ENCODE measurements at regions not wholly inside any gene's neighbourhood (a gene's known extent, or its start where the extent isn't known, plus 50 kb on each side); places are given as distances from the start of the nearest gene placed in this dataset.

GRCh38 chr5:33080287-33080686, 360.5 kb upstream of the TARS1 start:
- peaks cover 6% of the 10 kb centered on the region for H3K4me1 ChIP-seq
- H3K4me3 ChIP-seq: no peak overlapping the region
- H3K36me3 ChIP-seq (ENCODE audit: low read depth, missing control alignments): no peaks in the 10 kb centered on the region
- no peaks in the 10 kb centered on the region for H3K27me3 ChIP-seq
- H3K9me3 ChIP-seq: no peaks in the 10 kb centered on the region
- WGBS, 2 donors: 56 to 69% methylated on average over 4 of the region's 4 CpGs
- no peak for DNase-seq
- intact Hi-C loops (cut with DNase I; ENCODE audit: low total_unique reads): no loop called here
- TF ChIP-seq POLR2A (IDR thresholded peaks at IDR 0.05) (no peak), CTCF (IDR thresholded peaks at IDR 0.05) (no peak)
- H3K27ac ChIP-seq: no peak overlapping the region

DNA sequence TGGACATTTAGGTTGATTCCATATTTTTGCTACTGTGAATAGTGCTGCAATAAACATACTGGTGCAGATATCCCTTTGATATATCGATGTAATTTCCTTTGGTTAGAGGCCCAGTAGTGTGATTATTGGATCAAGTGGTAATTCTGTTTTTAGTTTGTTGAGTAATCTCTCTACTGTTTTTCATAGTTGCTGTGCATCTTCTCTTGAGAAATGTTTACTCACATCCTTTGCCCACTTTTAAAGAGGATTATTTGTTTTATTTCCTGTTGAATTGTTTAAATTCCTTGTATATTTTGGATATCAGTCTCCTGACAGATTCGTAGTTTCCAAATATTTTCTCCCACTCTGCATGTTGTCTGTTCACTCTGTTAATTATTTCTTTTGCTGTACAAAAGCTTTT, 352.6 kb upstream of the TARS1 start:
- H3K4me1 ChIP-seq: no peaks in the 10 kb centered on the region
- no peaks in the 10 kb centered on the region for H3K36me3 ChIP-seq (ENCODE audit: low read depth, missing control alignments)
- no peaks in the 10 kb centered on the region for H3K27me3 ChIP-seq
- WGBS, 2 donors: 64 to 74% methylated on average over 2 of the region's 2 CpGs
- no peak for TF ChIP-seq POLR2A (IDR thresholded peaks at IDR 0.05)
- no peak for TF ChIP-seq CTCF (IDR thresholded peaks at IDR 0.05)
- no peak overlapping the region for H3K4me3 ChIP-seq
- H3K27ac ChIP-seq: no peak overlapping the region
- intact Hi-C loops (cut with DNase I; ENCODE audit: low total_unique reads): no loop called here
- no peaks in the 10 kb centered on the region for H3K9me3 ChIP-seq
- no peak for DNase-seq

DNA sequence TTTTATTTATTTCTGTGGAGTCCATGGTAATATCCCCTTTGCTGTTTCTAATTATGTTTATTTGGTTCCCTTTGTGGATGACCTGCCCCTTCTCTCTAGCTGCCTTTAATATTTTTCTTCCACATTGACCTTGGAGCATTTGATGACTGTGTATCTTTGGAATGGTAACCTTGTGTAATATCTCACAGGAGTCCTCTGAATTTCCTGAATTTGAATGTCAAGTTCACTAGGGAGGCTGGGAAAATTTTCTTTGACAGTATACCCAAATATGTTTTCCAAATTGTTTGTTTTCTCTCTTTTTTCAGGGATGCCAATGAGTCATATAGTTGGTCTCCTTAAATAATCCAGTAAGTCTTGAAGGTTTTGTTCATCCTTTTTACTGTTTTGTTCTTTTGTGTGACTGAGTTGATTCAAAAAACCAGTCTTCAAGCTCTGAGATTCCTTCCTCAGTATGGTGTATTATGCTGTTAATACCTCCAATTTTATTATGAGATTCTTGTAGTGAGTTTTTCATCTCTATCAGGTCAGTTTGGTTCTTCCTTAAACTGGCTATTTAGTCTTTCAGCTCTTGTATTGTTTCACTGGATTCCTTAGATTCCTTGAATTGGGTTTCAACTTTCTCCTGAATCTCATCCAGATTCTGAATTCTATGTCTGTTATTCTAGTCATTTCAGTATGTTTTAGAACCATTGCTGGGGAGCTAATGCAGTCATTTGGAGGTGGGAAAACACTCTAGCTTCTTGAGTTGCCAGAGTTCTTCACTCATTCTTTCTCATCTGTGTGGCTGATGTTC, 349.0 kb upstream of the TARS1 start:
- TF ChIP-seq CTCF (IDR thresholded peaks at IDR 0.05) (no peak), POLR2A (IDR thresholded peaks at IDR 0.05) (no peak)
- no peaks in the 10 kb centered on the region for H3K36me3 ChIP-seq (ENCODE audit: low read depth, missing control alignments)
- H3K27me3 ChIP-seq: no peaks in the 10 kb centered on the region
- intact Hi-C loops (cut with DNase I; ENCODE audit: low total_unique reads): no loop called here
- no peak overlapping the region for H3K27ac ChIP-seq
- DNase-seq: no peak
- H3K4me3 ChIP-seq: no peak overlapping the region
- H3K4me1 ChIP-seq: no peaks in the 10 kb centered on the region
- no peaks in the 10 kb centered on the region for H3K9me3 ChIP-seq

GRCh38 chr5:33092719-33093118, 348.0 kb upstream of the TARS1 start:
- H3K9me3 ChIP-seq: no peaks in the 10 kb centered on the region
- no peak overlapping the region for H3K27ac ChIP-seq
- TF ChIP-seq POLR2A (IDR thresholded peaks at IDR 0.05): no peak
- no peak for TF ChIP-seq CTCF (IDR thresholded peaks at IDR 0.05)
- H3K27me3 ChIP-seq: no peaks in the 10 kb centered on the region
- H3K36me3 ChIP-seq (ENCODE audit: low read depth, missing control alignments): no peaks in the 10 kb centered on the region
- 86 to 92% methylated on average over 3 of the region's 3 CpGs for WGBS, 2 donors
- intact Hi-C loops (cut with DNase I; ENCODE audit: low total_unique reads): no loop called here
- H3K4me3 ChIP-seq: no peak overlapping the region
- no peak for DNase-seq
- H3K4me1 ChIP-seq: no peaks in the 10 kb centered on the region

DNA sequence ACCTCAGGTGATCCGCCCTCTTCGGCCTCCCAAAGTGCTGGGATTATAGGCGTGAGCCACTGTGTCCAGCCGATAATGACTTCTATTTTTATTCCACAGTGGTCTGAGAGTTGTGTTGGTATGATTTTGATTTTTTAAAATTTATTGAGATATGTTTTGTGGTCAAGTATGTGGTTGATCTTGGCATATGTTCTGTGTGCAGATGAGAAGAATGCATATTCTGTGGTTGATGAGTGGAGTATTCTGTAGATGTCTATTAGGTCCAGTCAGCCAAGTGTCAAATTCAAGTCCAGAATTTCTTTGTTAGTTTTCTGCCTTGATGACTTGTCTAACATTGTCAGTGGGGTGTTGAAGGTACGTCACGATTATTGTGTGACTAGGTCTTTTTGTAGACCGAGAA, 338.2 kb upstream of the TARS1 start:
- no peaks in the 10 kb centered on the region for H3K27me3 ChIP-seq
- H3K4me1 ChIP-seq: no peaks in the 10 kb centered on the region
- TF ChIP-seq POLR2A (IDR thresholded peaks at IDR 0.05): no peak
- intact Hi-C loops (cut with DNase I; ENCODE audit: low total_unique reads): no loop called here
- 92% methylated on average over 7 of the region's 7 CpGs for WGBS, 2 donors
- no peaks in the 10 kb centered on the region for H3K9me3 ChIP-seq
- H3K4me3 ChIP-seq: no peak overlapping the region
- no peak overlapping the region for H3K27ac ChIP-seq
- DNase-seq: no peak
- H3K36me3 ChIP-seq (ENCODE audit: low read depth, missing control alignments): no peaks in the 10 kb centered on the region
